T-helper 2 cell treated with Interferon-gamma antibody and Interleukin-4, amounts not matched to agents 5 μg/mL and 100 μg/mL, for 36 hours (primary cell): ENCODE measurements at regions not wholly inside any gene's neighbourhood (a gene's known extent, or its start where the extent isn't known, plus 50 kb on each side); places are given as distances from the start of the nearest gene placed in this dataset.

Source experiments
- DNase-seq: peaks from one replicate; pipeline ENCODE4 v3.0.0; 2021; ENCODE audit warnings: low spot score
- H3K27ac Mint-ChIP-seq: one replicate; pipeline ENCODE4 v1.8.0; 2021; ENCODE audit warnings: mild to moderate bottlenecking, mixed read lengths
- H3K27me3 Mint-ChIP-seq: one replicate; pipeline ENCODE4 v1.8.0; 2021; ENCODE audit warnings: low read depth, mixed read lengths
- H3K36me3 Mint-ChIP-seq: one replicate; pipeline ENCODE4 v1.8.0; 2021; ENCODE audit warnings: low read depth, mixed read lengths
- H3K4me1 Mint-ChIP-seq: one replicate; pipeline ENCODE4 v1.8.0; 2021; ENCODE audit warnings: low read depth, mixed read lengths
- H3K4me3 Mint-ChIP-seq: one replicate; pipeline ENCODE4 v1.8.0; 2022; ENCODE audit warnings: mild to moderate bottlenecking, moderate library complexity, mixed read lengths
- H3K9me3 Mint-ChIP-seq: one replicate; pipeline ENCODE4 v1.8.0; 2021; ENCODE audit warnings: mixed read lengths

DNA sequence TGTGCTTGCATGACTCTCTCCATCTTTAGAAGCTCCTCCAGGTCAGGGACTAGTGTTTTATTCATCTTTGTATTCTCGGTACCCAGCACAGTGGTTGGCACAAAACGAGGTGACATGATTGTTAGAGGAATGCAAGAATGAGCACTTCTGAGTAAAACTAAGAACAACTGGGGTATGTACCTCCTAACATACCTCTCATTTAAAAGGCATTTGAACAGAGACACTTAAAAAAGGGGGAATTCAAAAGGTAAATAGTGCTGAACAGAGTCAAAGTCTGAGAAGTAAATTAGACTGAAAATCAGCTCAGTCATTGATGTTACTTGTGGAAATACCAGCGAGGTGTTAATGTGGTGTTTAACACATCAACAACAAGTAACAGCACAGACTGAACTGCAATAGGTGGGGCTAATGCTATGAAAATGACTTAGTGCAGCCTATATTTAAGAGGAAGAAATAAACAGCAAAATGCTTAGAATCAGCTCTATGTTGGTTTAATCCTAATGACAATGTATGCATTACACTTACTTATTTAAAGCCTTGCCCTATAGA is 102.4 kb downstream of the TMCO5A start:
- H3K9me3 Mint-ChIP-seq = no peaks in the 10 kb centered on the region
- no peaks in the 10 kb centered on the region for H3K36me3 Mint-ChIP-seq
- no peaks in the 10 kb centered on the region for H3K27me3 Mint-ChIP-seq
- H3K4me3 Mint-ChIP-seq = no peak overlapping the region
- H3K4me1 Mint-ChIP-seq = no peaks in the 10 kb centered on the region
- H3K27ac Mint-ChIP-seq = no peak overlapping the region
- DNase-seq = no peak

DNA sequence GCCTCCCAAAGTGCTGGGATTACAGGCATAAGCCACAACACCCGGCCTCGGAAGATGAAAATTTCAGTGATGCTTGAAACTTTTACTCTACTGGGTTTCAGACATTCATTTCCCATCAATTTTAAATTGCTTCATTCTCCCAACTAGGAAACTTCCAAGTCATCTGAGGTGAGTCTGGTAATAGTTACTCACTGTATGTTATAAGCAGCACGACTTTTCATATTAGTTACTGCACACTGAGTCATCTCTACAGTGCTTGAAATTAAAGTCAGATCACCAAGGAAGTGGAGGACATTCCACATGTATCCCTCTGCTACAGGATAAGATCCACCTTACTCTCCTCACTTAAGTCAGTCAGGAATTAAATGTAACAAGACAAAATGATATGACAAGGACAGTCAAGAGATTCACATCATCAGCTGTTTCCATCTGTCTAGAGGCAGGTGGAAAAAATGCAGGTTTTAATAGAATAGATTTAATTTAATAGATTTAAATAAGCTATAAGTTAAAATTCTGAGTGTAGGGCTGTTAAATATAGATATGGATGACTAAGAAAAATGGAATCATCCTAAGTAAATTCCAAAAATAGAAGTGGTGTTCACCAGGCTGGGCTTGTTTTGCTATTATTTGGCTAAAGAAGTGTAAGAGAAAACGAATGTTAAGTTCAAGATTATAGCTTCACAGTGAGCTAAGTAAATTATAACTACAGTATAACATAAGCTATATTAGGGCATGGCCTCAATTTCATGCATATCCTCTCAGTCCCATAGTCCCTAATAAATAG is 104.4 kb downstream of the TMCO5A start:
- no peak overlapping the region for H3K27ac Mint-ChIP-seq
- no peaks in the 10 kb centered on the region for H3K9me3 Mint-ChIP-seq
- H3K27me3 Mint-ChIP-seq = no peaks in the 10 kb centered on the region
- no peak overlapping the region for H3K4me3 Mint-ChIP-seq
- peaks cover 2% of the 10 kb centered on the region for H3K4me1 Mint-ChIP-seq
- DNase-seq = no peak
- no peaks in the 10 kb centered on the region for H3K36me3 Mint-ChIP-seq

DNA sequence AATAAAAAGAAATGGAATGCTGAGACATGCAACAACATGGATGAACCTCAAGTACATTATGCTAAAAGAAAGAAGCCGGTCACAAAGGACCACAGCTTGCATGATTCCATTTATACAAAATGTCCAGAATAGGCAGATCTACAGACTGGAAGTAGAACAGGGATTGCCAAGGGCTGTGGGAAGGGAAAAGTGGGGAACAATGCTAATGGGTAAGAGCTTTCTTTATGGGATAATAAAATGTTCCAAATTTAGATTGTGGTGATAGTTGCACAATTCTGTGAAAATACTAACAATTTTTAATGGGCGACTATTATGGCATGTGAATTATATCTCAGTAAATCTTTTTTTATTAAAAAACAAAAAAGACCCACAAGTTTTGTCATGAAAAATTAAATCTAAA is 106.2 kb downstream of the TMCO5A start:
- no peak overlapping the region for H3K27ac Mint-ChIP-seq
- DNase-seq = no peak
- H3K4me1 Mint-ChIP-seq = peaks cover 2% of the 10 kb centered on the region
- no peaks in the 10 kb centered on the region for H3K9me3 Mint-ChIP-seq
- no peak overlapping the region for H3K4me3 Mint-ChIP-seq
- no peaks in the 10 kb centered on the region for H3K36me3 Mint-ChIP-seq
- no peaks in the 10 kb centered on the region for H3K27me3 Mint-ChIP-seq

DNA sequence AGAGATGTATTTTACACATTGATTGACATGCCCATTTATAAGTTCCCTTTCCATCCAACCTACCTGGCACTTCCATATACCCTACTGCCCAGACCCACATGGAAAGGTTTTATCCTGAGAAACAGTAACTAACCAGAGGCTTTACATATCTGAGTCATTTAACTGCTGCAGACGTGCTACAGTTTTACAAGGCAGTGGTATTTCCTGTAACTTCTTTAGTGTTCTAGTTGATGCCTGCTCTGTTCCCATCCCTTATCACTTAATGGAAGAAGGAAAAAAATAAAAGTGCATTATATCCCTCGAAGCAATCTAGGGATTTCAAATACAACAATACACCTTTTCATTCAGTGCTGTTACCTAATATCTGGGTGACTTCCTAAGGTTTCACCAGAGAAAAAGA is 107.1 kb downstream of the TMCO5A start:
- Mint-ChIP-seq H3K9me3 (no peaks in the 10 kb centered on the region), H3K27me3 (no peaks in the 10 kb centered on the region), H3K4me1 (peaks cover 2% of the 10 kb centered on the region), H3K36me3 (no peaks in the 10 kb centered on the region), H3K27ac (no peak overlapping the region), H3K4me3 (no peak overlapping the region)
- DNase-seq = no peak

DNA sequence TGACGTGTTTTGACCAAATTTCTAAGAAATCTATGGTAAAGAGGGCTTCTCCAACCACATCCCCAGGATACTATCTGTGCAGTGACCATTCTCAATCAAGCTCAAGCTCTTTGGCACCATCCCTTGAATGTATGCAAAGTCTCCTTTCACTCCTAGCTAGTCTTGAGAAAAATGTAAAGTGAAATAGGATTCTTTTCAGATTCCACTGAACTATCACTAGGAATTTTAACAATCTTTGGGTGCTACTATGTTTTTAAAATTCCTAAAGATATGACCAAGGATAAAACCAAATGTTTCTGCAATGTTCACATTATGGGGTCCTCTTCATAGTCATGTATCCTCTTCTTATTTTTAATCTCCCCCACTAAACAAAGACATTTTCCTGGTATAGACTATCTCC is 107.8 kb downstream of the TMCO5A start:
- Mint-ChIP-seq H3K27me3 (no peaks in the 10 kb centered on the region), H3K9me3 (no peaks in the 10 kb centered on the region), H3K36me3 (no peaks in the 10 kb centered on the region), H3K4me3 (no peak overlapping the region), H3K27ac (no peak overlapping the region), H3K4me1 (peaks cover 2% of the 10 kb centered on the region)
- no peak for DNase-seq

DNA sequence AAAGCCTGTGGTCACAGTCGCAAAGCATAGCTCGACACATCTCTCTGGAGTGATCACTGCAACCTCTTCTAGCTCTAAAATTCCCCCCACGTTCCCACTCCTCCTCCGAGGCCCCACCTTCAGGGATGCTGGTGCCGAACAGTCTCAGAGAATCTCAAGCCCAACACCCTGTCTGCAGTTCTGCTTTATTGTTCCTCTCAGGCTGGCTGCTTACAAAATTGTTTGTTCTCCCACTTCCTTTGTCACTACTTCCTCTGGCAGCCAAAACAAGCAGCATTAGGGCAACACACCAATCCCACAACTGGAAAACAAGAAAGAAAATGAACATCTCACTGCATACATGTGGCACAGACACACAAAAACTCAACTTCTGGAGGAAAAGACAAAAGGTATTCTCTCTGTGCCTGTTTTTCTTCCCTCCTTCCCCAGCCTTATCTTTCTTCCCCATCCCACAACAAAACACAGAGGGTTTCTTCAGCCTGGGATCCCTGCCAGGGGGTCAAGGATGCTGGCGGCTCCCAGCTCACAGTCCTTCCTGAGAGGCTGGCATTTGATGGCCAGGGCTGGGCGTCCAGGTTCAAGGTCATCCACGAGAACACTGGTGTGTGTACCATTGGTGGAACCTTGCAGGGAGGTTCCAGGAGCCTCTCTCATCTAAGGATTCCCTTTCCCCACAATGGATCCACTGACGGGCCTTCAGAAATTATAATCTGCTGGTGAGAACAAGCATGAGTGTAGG is 108.4 kb downstream of the TMCO5A start:
- H3K36me3 Mint-ChIP-seq = no peaks in the 10 kb centered on the region
- no peak overlapping the region for H3K4me3 Mint-ChIP-seq
- H3K9me3 Mint-ChIP-seq = no peaks in the 10 kb centered on the region
- H3K27ac Mint-ChIP-seq = no peak overlapping the region
- H3K27me3 Mint-ChIP-seq = no peaks in the 10 kb centered on the region
- peaks cover 2% of the 10 kb centered on the region for H3K4me1 Mint-ChIP-seq
- no peak for DNase-seq

DNA sequence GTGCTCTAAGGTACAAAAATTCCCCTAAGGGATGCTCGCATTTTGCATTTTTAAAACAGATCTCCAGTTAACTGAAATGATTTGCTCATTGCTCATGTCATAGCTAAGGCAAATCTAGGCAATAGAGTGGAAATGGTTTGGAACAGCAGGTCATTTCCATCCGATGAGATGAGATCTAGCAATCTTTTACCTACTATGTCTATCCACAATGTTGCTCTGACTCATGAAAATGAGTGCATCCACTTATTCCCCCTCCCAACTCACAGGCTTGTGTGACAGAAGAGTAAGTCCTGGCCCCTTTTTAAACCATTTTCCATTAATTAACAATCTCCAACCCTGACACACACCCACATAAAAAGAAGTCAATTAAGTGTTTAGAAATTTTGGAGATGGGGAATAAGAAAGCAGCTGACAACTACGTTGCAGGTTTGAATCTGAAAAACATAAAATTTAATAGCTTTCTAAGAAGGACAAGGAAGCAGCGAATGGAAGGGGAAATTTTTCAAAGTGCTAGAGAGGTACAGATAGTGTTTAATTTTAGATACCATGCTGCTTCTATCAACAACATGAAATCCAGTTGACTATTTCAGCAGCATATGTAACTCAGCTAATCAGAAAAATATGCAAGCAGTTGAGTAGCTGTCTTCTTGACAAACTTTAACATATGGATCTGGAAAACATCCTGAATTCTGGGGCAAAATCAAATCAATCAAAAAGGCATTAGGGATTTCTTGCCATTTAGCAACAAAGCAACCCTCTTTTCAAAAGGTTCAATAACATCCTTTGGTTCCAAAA is 112.0 kb downstream of the TMCO5A start:
- Mint-ChIP-seq H3K9me3 (no peaks in the 10 kb centered on the region), H3K36me3 (no peaks in the 10 kb centered on the region), H3K4me1 (peaks cover 2% of the 10 kb centered on the region), H3K27me3 (no peaks in the 10 kb centered on the region), H3K27ac (no peak overlapping the region), H3K4me3 (no peak overlapping the region)
- no peak for DNase-seq

DNA sequence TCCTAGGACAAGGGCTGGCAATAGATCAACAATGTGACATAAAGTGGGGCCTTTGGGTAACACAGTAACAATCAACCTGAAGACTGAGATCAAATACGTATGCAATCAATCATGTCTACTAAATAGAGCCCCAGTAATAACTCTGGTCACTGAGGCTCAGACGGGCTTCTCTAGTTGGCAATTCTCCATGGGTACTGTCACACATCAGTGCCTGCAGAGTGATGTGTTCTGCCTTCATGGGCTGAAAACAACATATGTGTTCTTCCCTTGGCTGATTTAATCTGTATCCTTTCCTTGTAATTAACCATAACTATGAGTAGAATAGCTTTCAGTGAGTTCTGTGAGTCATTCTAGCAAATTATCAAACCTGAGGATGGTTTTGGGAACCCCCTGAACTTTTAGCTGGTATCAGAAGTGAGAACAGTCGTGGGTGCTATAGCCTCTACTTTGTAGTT is 113.6 kb downstream of the TMCO5A start:
- Mint-ChIP-seq H3K36me3 (no peaks in the 10 kb centered on the region), H3K9me3 (no peaks in the 10 kb centered on the region), H3K27ac (no peak overlapping the region), H3K27me3 (peaks cover 4% of the 10 kb centered on the region), H3K4me1 (no peaks in the 10 kb centered on the region), H3K4me3 (no peak overlapping the region)
- no peak for DNase-seq

DNA sequence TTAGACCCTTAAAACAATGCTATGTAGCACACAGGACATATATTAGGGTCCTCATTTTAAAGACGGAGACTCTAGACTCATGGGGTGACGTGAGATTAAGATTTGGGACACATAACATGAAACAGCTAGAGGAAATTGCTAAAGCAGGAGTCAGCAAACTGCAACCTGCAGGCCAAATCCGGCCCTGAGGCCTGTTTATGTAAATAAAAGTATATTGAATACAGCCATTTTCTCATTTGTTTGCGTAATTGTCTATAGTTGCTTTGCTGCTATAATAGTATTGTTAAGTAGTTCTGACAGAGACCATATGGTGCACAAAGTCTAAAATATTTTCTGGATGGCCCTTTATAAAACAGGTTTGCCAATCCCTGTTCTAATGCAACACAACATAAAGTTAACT is 115.5 kb downstream of the TMCO5A start:
- Mint-ChIP-seq H3K27ac (no peak overlapping the region), H3K36me3 (no peaks in the 10 kb centered on the region), H3K9me3 (no peaks in the 10 kb centered on the region), H3K27me3 (peaks cover 4% of the 10 kb centered on the region), H3K4me1 (no peaks in the 10 kb centered on the region), H3K4me3 (no peak overlapping the region)
- no peak for DNase-seq

DNA sequence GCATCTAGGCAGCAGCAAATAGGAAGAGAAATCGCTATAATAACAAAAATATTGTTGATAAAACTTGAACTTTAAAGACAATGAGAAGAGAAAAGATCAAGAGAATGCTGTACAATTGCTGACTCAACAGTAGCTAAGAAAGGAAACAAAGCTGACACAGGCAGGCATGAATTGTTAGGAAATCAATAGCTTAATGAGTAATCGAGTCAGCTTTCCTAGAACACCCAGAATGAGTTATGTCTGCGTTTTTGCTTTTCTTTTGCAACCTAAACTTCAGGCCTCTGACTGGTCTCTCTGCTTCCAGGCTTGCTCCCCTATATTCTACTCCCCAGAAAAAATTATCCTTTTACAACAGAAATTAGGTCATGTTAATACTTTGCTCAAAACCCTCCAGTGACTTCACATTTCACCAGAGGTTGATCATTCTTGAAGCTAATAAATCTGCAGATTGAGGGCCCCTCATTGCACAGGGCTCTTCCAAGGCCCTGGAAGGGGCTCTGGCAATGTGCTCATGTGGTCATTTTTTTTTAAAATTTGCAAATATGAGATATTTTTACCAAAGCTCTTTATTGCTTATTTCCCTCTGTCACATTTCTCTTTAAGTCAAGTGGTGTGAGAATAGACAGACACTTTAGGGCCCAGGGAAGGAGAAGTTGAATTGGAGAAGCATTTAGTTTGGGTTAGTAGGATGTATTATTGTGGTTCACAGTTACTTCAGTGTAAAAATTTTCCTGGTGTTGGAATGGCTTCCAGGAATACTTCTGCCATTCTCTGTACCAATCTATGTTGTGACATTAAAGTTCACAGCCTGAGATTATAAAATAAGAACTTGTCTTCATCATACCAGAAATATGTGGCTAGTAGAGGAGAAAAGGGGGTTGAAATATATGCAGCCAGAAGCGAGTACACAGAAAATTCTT is 116.3 kb downstream of the TMCO5A start:
- Mint-ChIP-seq H3K4me3 (no peak overlapping the region), H3K27me3 (peaks cover 4% of the 10 kb centered on the region), H3K36me3 (no peaks in the 10 kb centered on the region), H3K27ac (no peak overlapping the region), H3K4me1 (no peaks in the 10 kb centered on the region), H3K9me3 (no peaks in the 10 kb centered on the region)
- DNase-seq = no peak

DNA sequence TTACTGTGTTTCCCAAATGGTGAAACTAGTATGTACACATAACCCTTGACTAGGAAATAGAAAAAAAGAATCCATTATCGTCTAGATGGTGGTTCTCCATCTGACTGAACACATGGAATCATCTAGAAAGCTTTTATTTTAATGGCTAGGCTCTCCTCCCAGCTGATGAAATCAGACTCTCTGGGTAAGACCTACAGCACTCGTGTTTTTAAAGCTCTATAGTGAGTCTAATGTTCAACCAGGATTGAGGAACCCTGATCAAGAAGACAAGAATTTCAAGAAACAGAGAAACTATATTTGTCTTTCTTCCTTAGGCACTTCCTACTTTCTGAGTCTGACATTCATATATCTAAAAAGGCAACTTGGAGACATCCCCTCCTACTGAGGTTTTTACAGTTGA is 118.8 kb downstream of the TMCO5A start:
- no peaks in the 10 kb centered on the region for H3K4me1 Mint-ChIP-seq
- no peak overlapping the region for H3K4me3 Mint-ChIP-seq

DNA sequence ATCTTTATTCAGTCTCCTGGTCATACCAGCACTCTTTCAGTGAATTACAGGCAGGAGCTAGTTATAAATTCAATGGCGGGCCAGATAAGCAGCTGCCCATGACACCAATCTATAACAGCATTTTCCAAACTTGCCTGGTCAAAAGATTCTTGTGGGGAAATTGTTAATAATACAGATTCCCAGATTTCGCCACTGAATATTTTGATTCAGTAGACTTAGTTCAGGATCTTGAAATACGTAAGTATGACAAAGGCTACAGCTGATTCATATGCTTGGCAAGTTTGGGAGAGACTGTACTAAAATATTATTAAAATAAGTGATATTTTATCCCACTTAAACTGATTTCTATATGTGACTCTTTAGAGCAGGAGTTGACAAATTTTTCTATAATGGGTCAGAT is 119.3 kb downstream of the TMCO5A start:
- no peak for DNase-seq
- no peak overlapping the region for H3K4me3 Mint-ChIP-seq
- no peak overlapping the region for H3K27ac Mint-ChIP-seq
- no peaks in the 10 kb centered on the region for H3K4me1 Mint-ChIP-seq
- no peaks in the 10 kb centered on the region for H3K9me3 Mint-ChIP-seq
- no peaks in the 10 kb centered on the region for H3K36me3 Mint-ChIP-seq
- H3K27me3 Mint-ChIP-seq = peaks cover 7% of the 10 kb centered on the region

More for the DNA sequence above, 118.8 kb downstream of the TMCO5A start:
- DNase-seq = no peak
- Mint-ChIP-seq H3K36me3 (no peaks in the 10 kb centered on the region), H3K9me3 (no peaks in the 10 kb centered on the region), H3K27me3 (peaks cover 7% of the 10 kb centered on the region), H3K27ac (no peak overlapping the region)

DNA sequence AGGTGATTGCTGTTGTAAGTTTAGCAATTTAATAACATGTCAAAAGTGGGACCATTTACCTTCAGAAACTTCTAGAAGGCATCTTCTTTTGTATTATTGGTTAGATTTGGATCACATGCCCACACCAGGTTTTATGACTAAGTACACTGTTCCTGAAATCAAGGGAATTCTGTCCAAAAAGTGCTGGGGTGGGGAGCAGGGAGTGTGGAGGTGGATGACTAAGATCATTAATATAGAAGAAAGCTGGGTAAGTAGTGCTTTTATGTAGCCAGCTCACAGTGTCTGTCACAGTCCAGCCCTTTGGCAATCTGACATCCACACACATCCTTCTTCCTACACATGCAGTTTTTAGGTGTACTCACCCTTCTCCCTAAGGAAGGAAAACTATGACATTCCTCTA is 120.0 kb downstream of the TMCO5A start:
- peaks cover 7% of the 10 kb centered on the region for H3K27me3 Mint-ChIP-seq
- H3K36me3 Mint-ChIP-seq = no peaks in the 10 kb centered on the region
- H3K4me3 Mint-ChIP-seq = no peak overlapping the region
- no peak for DNase-seq
- no peaks in the 10 kb centered on the region for H3K4me1 Mint-ChIP-seq
- no peaks in the 10 kb centered on the region for H3K9me3 Mint-ChIP-seq
- no peak overlapping the region for H3K27ac Mint-ChIP-seq
